Right lobe of liver (tissue), 4 donors: ENCODE measurements at regions not wholly inside any gene's neighbourhood (a gene's known extent, or its start where the extent isn't known, plus 50 kb on each side); places are given as distances from the start of the nearest gene placed in this dataset.

Source experiments
- CTCF ChIP-seq, 4 donors: fragments of 200-600 bp in 3 of 4; fragments of 450-650 bp in 1 of 4; IDR thresholded peaks; one replicate each; pipeline versions ENCODE4 v1.5.1 to v1.8.0; 2016 to 2022; ENCODE audit warnings: antibody characterized with exemption in 4 of 4, mild to moderate bottlenecking in 2 of 4
- POLR2A ChIP-seq: fragments of 450-650 bp; IDR thresholded peaks from one replicate; pipeline ENCODE4 v1.6.1; 2017; ENCODE audit warnings: antibody characterized with exemption, mild to moderate bottlenecking
- donor health status: DM: no; HTN: no; CAD: no.
- donor health status: DM: no; HTN: no; CAD: no.
- donor health status: DM: no; HTN: yes; CAD: no.

- TF ChIP-seq CTCF (IDR thresholded peaks at IDR 0.05) (no peak), POLR2A (no peak)
Measured at GRCh38 chr1:40922969-40923368, 56.5 kb upstream of the CTPS1 start.
